B cell (primary cell): ENCODE measurements at regions not wholly inside any gene's neighbourhood (a gene's known extent, or its start where the extent isn't known, plus 50 kb on each side); places are given as distances from the start of the nearest gene placed in this dataset.

Experiments used
- CTCF ChIP-seq: fragments of 200-600 bp; IDR thresholded peaks from one replicate; pipeline ENCODE4 v1.8.0; 2022; ENCODE audit warnings: antibody characterized with exemption, mild to moderate bottlenecking
- EZH2 ChIP-seq: IDR thresholded peaks from 2 replicates; pipeline ENCODE4 v1.6.1; 2012; ENCODE audit warnings: borderline replicate concordance, low read depth, mild to moderate bottlenecking, moderate library complexity, low read length; ENCODE audit not compliant: insufficient read depth, poor library complexity, severe bottlenecking

GRCh38 chr9:27934471-27934870 lies 361.2 kb upstream of the C9orf72 start:
- no peak for TF ChIP-seq CTCF
- no peak for TF ChIP-seq EZH2
